Heart right ventricle (tissue), 16 donors: ENCODE measurements at regions not wholly inside any gene's neighbourhood (a gene's known extent, or its start where the extent isn't known, plus 50 kb on each side); places are given as distances from the start of the nearest gene placed in this dataset.

Experiments used
- ATAC-seq, 8 donors: fragments of 200-7000 bp; cut with Tn5 transposase; one replicate each; pipeline ENCODE4 v1.9.1; 2020; ENCODE audit warnings: mild to moderate bottlenecking in 8 of 8, moderate library complexity in 8 of 8, moderate number of reproducible peaks in 1 of 8
- DNase-seq, 2 donors: peaks; one replicate each; pipeline ENCODE4 v3.0.0-alpha.2; 2020
- H3K27ac ChIP-seq, 10 donors: fragments of 200-600 bp; sonication (generic) in 2 of 10; one replicate each; pipeline versions ENCODE4 v1.5.0 to v1.8.0; 2020 to 2022; ENCODE audit warnings: mild to moderate bottlenecking in 3 of 10
- H3K27me3 ChIP-seq, 7 donors: fragments of 200-600 bp; one replicate each; pipeline ENCODE4 v1.8.0; 2021 to 2022; ENCODE audit warnings: mild to moderate bottlenecking in 2 of 7
- H3K36me3 ChIP-seq, 9 donors: fragments of 200-600 bp; sonication (generic) in 1 of 9; one replicate each; pipeline versions ENCODE4 v1.5.0 to v1.8.0; 2020 to 2022; ENCODE audit warnings: mild to moderate bottlenecking in 2 of 9
- H3K4me1 ChIP-seq, 9 donors: fragments of 200-600 bp; sonication (generic) in 1 of 9; one replicate each; pipeline versions ENCODE4 v1.5.0 to v1.8.0; 2020 to 2022; ENCODE audit warnings: mild to moderate bottlenecking in 4 of 9
- H3K4me3 ChIP-seq, 10 donors: fragments of 200-600 bp; sonication (generic) in 2 of 10; one replicate each; pipeline versions ENCODE4 v1.5.0 to v1.8.0; 2020 to 2022; ENCODE audit warnings: mild to moderate bottlenecking in 7 of 10, moderate library complexity in 2 of 10
- H3K9me3 ChIP-seq, 11 donors: fragments of 200-600 bp in 10 of 11; sonication (generic) in 2 of 11; one replicate each; pipeline versions ENCODE4 v1.5.0 to v1.8.0; 2013 to 2022; ENCODE audit warnings: mild to moderate bottlenecking in 2 of 11, control low read depth in 1 of 11, moderate library complexity in 1 of 11
- WGBS, 2 donors: extraction: QIAGEN DNeasy Blood & Tissue Kit; methylation state at CpG; one replicate each; pipeline ENCODE4 v1.1.7; 2013; ENCODE audit warnings: inconsistent platforms in 1 of 2; 5-methylcytosine and 5-hydroxymethylcytosine counted together
- intact Hi-C, 10 donors: fragments of 100-400 bp; cut with DNase I; formaldehyde crosslinking; loops; one replicate each; pipeline versions ENCODE4 v1.11.1 to v1.14.2; 2022
- TF ChIP-seq, protein P1 (sequence below), 9 donors: fragments of 200-600 bp; sonication (generic) in 2 of 9; IDR thresholded peaks; one replicate each; pipeline versions ENCODE4 v1.5.0 to v1.8.0; 2021 to 2022; ENCODE audit warnings: antibody characterized with exemption in 9 of 9, mild to moderate bottlenecking in 5 of 9, moderate library complexity in 1 of 9
- donor health status: Arrhythmogenic right ventricular cardiomyopathy.
- donor health status: ischemic (EF 13 %, LVEDD 7.1; RV severe dilation, severe dysfunction).
- donor health status: healthy with polysubstance abuse.
- donor health status: DM: no; HTN: yes; CAD: no.
- donor health status: DM: no; HTN: no; CAD: no.
- donor health status: ischemic (EF 25% LVEDD 6.9; RV normal size, moderate dysfunction).
- donor health status: ischemic (EF 25% LVEDD 5.7; RV mildly dilated, moderate dysfunction).
- donor health status: healthy.
- donor health status: DM: yes; HTN: yes; CAD: no.
- donor health status: Ischemic cardiomyopathy.
- donor health status: ischemic (EF 35%, LVEDD 5.7; RV mildly dilated, moderate dysfunction).
- donor health status: nonischemic (EF 11% LVEDD 7.7; RV severe dilation, severe dysfunction).
- donor health status: DM: yes; HTN: yes; CAD: no.
- donor health status: PGD.
- donor health status: ischemic (EF 29% LVEDD 5.4; RV normal size, mild dysfunction).
- donor health status: nonischemic (EF 23%, LVEDD 6.1; RV moderate dilation, normal function).

DNA sequence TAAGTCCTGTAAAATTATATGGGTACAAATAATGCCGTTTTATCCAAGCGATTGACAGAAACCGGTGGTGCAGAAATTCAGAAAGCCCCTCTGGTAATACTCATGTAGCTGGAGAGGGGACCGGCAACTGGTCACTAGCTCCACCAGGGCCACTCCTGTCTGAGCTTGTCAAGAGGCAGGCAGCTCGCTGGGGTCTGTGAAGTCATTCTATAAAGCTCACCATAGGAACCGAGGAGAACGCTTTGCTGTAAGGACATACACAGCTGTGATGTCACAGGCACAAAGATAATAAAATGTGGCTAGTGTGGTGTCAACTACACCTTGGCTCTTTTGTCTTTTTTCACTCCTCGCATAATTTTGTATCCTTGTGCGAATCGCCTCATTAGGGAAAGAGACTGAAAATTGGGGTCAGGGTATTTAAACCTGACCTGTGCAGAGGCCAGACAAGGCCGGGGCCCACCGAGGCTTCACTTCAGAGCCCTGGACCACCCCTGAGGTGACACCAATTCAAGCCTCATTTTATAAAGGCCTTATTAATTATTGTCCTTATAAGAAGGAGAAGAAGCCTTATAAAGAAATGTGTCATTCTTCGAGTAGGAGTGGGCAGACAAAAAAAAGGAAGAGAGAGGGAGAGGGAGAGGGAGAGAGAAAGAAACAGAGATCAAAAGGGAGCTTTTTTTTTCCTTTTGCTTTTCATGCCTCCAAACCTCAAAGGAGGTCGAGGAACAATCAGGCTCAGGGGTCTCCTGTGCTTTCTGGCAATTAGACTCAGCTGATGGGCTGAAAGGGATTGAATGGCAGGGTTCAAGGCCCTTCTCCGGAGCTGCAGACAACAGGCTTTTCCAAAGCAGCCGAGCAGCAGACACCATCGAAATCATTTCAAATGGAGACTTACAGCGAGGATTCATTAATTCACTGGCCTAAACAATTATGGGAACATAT, 813.3 kb upstream of the ARRDC4 start:
- intact Hi-C loops = no loop called here
- 81 to 85% methylated on average over 18 of the region's 18 CpGs for WGBS, 2 donors
- ATAC-seq = no peak

DNA sequence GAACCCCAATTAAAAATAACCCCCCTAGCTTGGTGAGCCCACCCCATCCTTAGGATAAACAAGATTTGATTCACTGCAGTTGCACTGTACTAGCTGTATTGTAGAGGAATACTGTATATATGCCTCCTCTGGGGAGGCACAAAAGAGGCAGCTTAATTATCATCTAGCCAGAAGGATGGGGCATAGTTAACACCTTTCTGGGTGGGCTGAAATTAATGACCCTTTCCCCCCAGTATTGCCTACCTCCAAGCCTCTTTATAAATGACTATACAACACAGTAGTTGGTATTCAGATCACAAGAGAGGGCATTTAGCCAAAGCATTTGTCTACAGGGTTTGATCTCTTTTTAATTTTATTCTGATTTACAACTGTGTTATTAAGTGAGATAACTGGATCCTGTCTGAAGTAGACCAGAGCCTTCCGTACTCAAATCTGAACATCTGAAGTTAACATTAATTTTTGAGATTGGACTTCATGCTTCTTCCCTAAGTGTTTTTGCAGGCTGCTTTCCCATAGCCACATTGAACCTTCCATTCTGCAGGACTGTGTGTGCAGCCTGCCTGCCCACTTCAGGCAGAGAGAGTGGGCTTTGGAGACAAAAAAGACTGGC, 807.0 kb upstream of the ARRDC4 start:
- DNase-seq = no peak
- Histone ChIP-seq H3K27me3 (peaks cover 0 to 13% (median 0%) of the 10 kb centered on the region in 7 donors), H3K4me3 (no peak overlapping the region), H3K36me3 (no peaks in the 10 kb centered on the region), H3K27ac (no peak overlapping the region), H3K9me3 (no peaks in the 10 kb centered on the region), H3K4me1 (no peaks in the 10 kb centered on the region)
- TF ChIP-seq, protein P1, sequence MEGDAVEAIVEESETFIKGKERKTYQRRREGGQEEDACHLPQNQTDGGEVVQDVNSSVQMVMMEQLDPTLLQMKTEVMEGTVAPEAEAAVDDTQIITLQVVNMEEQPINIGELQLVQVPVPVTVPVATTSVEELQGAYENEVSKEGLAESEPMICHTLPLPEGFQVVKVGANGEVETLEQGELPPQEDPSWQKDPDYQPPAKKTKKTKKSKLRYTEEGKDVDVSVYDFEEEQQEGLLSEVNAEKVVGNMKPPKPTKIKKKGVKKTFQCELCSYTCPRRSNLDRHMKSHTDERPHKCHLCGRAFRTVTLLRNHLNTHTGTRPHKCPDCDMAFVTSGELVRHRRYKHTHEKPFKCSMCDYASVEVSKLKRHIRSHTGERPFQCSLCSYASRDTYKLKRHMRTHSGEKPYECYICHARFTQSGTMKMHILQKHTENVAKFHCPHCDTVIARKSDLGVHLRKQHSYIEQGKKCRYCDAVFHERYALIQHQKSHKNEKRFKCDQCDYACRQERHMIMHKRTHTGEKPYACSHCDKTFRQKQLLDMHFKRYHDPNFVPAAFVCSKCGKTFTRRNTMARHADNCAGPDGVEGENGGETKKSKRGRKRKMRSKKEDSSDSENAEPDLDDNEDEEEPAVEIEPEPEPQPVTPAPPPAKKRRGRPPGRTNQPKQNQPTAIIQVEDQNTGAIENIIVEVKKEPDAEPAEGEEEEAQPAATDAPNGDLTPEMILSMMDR (IDR thresholded peaks at IDR 0.05) = no peak
- no peak for ATAC-seq
- intact Hi-C loops = loop anchor here in 1 of 10 donors (10.0 kb wide), 1 partner anchor 59 kb away; no protein-coding TSS in a partner anchor
- WGBS, 2 donors = 57 to 80% methylated on average over 1 of the region's 1 CpG

More for the DNA sequence above, 813.3 kb upstream of the ARRDC4 start:
- H3K9me3 ChIP-seq = peaks cover 0 to 6% (median 0%) of the 10 kb centered on the region in 11 donors
- H3K4me1 ChIP-seq = no peaks in the 10 kb centered on the region
- TF ChIP-seq, protein P1 (IDR thresholded peaks at IDR 0.05) = no peak
- no peak overlapping the region for H3K27ac ChIP-seq
- peaks cover 0 to 9% (median 0%) of the 10 kb centered on the region in 7 donors for H3K27me3 ChIP-seq
- H3K4me3 ChIP-seq = no peak overlapping the region
- H3K36me3 ChIP-seq = no peaks in the 10 kb centered on the region
- no peak for DNase-seq

DNA sequence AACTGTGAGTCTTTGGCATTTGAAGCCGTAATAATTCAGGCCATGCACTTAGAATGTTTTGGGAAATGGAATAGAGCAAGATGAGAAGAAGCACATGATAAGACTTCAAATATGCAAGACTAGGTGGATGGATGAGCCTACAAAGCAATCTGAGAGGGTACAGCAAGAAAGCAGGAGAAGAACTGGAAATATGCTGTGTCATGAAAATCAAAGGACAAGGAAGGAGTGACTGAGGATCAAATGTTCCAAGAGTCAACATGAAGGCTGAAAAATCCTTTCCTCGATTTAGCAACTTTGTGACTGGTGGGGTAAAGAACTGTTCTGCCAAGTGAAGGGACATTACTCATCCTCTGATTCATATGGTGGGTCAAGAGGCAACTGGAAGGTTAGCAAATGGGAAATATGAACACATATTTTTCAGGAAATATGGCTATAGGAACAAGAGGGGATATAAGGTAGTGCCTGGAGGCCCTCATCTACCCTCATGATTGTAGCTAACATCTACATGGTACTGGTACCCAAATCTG, 803.7 kb upstream of the ARRDC4 start:
- WGBS, 2 donors = 81 to 88% methylated on average over 2 of the region's 2 CpGs
- Histone ChIP-seq H3K27me3 (peaks cover 0 to 15% (median 0%) of the 10 kb centered on the region in 7 donors), H3K27ac (no peak overlapping the region), H3K4me1 (no peaks in the 10 kb centered on the region), H3K4me3 (no peak overlapping the region), H3K9me3 (no peaks in the 10 kb centered on the region), H3K36me3 (no peaks in the 10 kb centered on the region)
- DNase-seq (no peak), ATAC-seq (no peak)
- TF ChIP-seq, protein P1 (IDR thresholded peaks at IDR 0.05) = no peak
- intact Hi-C loops = loop anchor here in 1 of 10 donors (10.0 kb wide), 1 partner anchor 62 kb away; no protein-coding TSS in a partner anchor

DNA sequence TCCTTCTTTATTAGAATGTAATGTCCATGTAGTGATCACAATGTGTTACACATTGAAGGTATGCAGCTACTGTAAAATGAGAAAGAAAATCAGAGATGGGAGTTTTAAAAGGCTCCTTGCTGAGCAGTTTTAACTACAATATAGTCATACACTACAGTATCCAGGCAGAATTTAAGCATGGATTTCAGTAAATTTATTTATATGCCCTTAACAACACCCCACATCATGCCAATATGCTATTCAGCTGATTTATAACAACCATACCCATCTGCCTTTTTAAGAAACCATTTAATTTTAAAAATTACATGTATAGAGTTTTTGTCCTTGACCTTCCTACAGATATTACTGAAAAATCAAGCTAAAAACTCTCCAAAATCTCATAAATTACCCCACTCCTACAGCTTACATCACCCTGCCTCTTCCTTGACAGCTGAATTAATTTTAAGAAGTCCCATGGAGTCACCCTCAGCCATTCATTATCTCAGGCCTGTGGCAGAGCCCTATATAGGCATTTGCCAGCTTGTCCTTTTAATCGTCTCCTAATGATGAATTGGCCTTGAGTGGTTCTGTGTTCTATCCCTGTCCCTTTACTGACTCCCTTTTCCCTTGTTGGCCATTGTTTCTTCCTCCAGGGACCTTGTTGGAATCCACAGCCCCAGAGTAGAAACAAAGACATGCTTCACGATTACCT, 797.6 kb upstream of the ARRDC4 start:
- Histone ChIP-seq H3K36me3 (no peaks in the 10 kb centered on the region), H3K4me1 (no peaks in the 10 kb centered on the region), H3K4me3 (no peak overlapping the region), H3K27me3 (peaks cover 0 to 15% (median 0%) of the 10 kb centered on the region in 7 donors), H3K27ac (no peak overlapping the region), H3K9me3 (no peaks in the 10 kb centered on the region)
- TF ChIP-seq, protein P1 (IDR thresholded peaks at IDR 0.05) = no peak
- 72 to 81% methylated on average over 2 of the region's 2 CpGs for WGBS, 2 donors
- DNase-seq (no peak), ATAC-seq (no peak)
- intact Hi-C loops = no loop called here
